ENCODE measurements at regions not wholly inside any gene's neighbourhood (a gene's known extent, or its start where the extent isn't known, plus 50 kb on each side); places are given as distances from the start of the nearest gene placed in this dataset.
A peak's percentile ranks its signal among the peaks of the same experiment; 100 is the strongest.

DNA sequence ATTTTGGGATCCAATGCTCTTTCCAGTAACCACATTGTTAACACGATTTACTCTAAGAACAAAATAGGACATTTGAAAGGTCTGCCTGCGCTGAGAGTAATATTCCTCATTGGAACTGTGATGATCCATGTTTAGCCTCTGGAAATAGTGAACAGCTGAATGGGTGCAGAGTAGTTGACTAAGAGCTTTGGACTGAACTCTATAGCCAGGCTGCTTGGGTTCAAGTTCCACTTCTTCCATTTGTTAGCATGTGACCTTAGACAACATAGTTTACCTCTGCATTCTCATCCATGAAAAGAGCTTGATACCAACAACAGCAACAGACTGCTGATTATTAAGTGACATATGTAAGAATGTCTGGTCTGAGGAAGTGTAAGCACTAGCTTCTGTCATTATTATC, 128.3 kb upstream of the MMADHC start:
- no peaks in the 10 kb centered on the region for H3K79me2 ChIP-seq (ENCODE audit: insufficient read depth, low read length)
- no peaks in the 10 kb centered on the region for H4K20me1 ChIP-seq (ENCODE audit: insufficient read depth, low read length, poor library complexity, severe bottlenecking)
- H3K4me3 ChIP-seq (ENCODE audit: low read length, poor library complexity, severe bottlenecking) = no peak overlapping the region
- no peaks in the 10 kb centered on the region for H3K9me2 ChIP-seq (replicated peaks; ENCODE audit: low read depth, low read length)
- no peaks in the 10 kb centered on the region for H3K27me3 ChIP-seq (ENCODE audit: insufficient read depth, low read length, poor library complexity, severe bottlenecking)
- H3K4me1 ChIP-seq (ENCODE audit: insufficient read depth, low read length, poor library complexity, severe bottlenecking) = no peaks in the 10 kb centered on the region
- no peak overlapping the region for H3K9ac ChIP-seq (ENCODE audit: low read depth, low read length, poor library complexity, severe bottlenecking)
- H3K9me3 ChIP-seq (ENCODE audit: insufficient read depth, low read depth, low read length) = no peaks in the 10 kb centered on the region
- TF ChIP-seq EZH2phosphoT487 (IDR thresholded peaks at IDR 0.05; ENCODE audit: borderline replicate concordance) = no peak
- TF ChIP-seq, protein P1, sequence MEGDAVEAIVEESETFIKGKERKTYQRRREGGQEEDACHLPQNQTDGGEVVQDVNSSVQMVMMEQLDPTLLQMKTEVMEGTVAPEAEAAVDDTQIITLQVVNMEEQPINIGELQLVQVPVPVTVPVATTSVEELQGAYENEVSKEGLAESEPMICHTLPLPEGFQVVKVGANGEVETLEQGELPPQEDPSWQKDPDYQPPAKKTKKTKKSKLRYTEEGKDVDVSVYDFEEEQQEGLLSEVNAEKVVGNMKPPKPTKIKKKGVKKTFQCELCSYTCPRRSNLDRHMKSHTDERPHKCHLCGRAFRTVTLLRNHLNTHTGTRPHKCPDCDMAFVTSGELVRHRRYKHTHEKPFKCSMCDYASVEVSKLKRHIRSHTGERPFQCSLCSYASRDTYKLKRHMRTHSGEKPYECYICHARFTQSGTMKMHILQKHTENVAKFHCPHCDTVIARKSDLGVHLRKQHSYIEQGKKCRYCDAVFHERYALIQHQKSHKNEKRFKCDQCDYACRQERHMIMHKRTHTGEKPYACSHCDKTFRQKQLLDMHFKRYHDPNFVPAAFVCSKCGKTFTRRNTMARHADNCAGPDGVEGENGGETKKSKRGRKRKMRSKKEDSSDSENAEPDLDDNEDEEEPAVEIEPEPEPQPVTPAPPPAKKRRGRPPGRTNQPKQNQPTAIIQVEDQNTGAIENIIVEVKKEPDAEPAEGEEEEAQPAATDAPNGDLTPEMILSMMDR (conservative IDR thresholded peaks at IDR 0.05; ENCODE audit: low read length) = no peak
- no peaks in the 10 kb centered on the region for H3F3A ChIP-seq (ENCODE audit: low read depth)
- no peak overlapping the region for H3K4me2 ChIP-seq (ENCODE audit: low read depth, low read length, poor library complexity, severe bottlenecking)
- no peaks in the 10 kb centered on the region for H3K36me3 ChIP-seq (ENCODE audit: insufficient read depth, low read length)
- H2AFZ ChIP-seq (ENCODE audit: low read length) = no peak overlapping the region

DNA sequence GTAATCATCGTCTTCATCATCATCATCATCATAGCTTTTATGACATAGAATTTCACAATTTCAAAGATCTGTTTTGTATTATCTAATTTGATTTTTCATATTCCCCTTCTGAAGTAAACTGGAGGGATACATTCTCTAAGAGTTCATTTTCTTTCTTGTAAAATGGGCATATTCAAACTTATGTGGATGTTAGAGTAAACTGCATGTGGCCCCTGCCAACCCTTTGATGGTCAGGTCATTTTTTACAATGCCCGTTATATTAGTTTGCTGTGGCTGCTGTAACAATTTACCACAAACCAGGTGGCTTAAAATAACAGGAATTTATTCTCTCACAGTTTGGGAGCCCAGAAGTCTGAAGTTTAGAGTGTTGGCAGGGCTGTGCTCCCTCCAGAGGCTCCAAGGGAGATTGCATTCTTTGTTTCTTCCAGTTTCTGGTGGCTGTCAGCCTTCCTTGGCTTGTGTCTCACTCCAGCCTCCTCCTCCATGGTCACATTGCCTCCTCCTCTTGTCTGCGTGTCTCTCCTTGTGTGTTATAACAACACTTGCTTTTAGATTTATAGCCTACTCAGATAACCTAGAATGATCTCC, 127.5 kb upstream of the MMADHC start:
- no peaks in the 10 kb centered on the region for H4K20me1 ChIP-seq (ENCODE audit: insufficient read depth, low read length, poor library complexity, severe bottlenecking)
- no peaks in the 10 kb centered on the region for H3K4me1 ChIP-seq (ENCODE audit: insufficient read depth, low read length, poor library complexity, severe bottlenecking)
- H3K27me3 ChIP-seq (ENCODE audit: insufficient read depth, low read length, poor library complexity, severe bottlenecking) = no peaks in the 10 kb centered on the region
- H3K9me3 ChIP-seq (ENCODE audit: insufficient read depth, low read depth, low read length) = no peaks in the 10 kb centered on the region
- no peak overlapping the region for H2AFZ ChIP-seq (ENCODE audit: low read length)
- H3K9me2 ChIP-seq (replicated peaks; ENCODE audit: low read depth, low read length) = no peaks in the 10 kb centered on the region
- H3K79me2 ChIP-seq (ENCODE audit: insufficient read depth, low read length) = no peaks in the 10 kb centered on the region
- TF ChIP-seq EZH2phosphoT487 (IDR thresholded peaks at IDR 0.05; ENCODE audit: borderline replicate concordance) = no peak
- TF ChIP-seq, protein P1 (conservative IDR thresholded peaks at IDR 0.05; ENCODE audit: low read length) = peak; percentile 72
- no peaks in the 10 kb centered on the region for H3F3A ChIP-seq (ENCODE audit: low read depth)
- no peak overlapping the region for H3K9ac ChIP-seq (ENCODE audit: low read depth, low read length, poor library complexity, severe bottlenecking)
- H3K4me3 ChIP-seq (ENCODE audit: low read length, poor library complexity, severe bottlenecking) = no peak overlapping the region
- no peak overlapping the region for H3K4me2 ChIP-seq (ENCODE audit: low read depth, low read length, poor library complexity, severe bottlenecking)
- H3K36me3 ChIP-seq (ENCODE audit: insufficient read depth, low read length) = no peaks in the 10 kb centered on the region

DNA sequence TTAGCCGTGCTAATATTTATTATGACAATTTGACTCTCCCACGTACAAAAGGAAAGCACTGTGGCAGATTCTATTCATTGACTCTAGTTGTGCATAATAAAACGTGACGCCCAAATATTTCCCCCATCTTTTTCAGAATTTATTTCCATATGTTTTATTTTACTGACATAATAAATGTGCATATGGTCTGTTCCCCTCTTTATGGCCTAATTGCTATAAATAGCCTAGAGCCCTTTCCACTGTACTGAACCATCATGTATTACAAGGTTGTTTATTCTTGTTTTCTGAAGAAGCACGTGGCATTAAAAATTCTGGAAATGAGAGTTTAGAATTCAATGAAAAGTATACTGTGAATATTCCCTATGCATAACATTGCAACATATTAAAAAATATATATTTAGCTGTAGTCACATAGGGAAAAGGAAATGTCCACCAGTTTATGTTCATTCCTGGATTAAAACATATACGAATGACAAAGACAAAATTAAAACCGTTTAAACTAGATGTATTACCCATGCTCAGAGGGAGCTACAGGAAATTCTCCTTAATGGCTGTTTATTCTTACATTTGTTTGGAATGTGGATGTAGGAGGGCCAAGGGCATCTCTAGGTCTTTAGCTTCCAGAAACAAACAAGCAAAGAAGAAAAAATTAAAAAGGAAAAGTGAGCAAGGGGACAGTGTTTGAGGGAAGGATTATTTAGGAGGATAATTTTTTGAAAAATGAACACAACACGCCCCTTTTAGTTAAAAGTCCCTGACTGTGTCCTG, 122.1 kb upstream of the MMADHC start:
- no peak overlapping the region for H3K4me3 ChIP-seq (ENCODE audit: low read length, poor library complexity, severe bottlenecking)
- H3K4me2 ChIP-seq (ENCODE audit: low read depth, low read length, poor library complexity, severe bottlenecking) = no peak overlapping the region
- no peak overlapping the region for H3K9ac ChIP-seq (ENCODE audit: low read depth, low read length, poor library complexity, severe bottlenecking)
- H3K4me1 ChIP-seq (ENCODE audit: insufficient read depth, low read length, poor library complexity, severe bottlenecking) = no peaks in the 10 kb centered on the region
- no peaks in the 10 kb centered on the region for H4K20me1 ChIP-seq (ENCODE audit: insufficient read depth, low read length, poor library complexity, severe bottlenecking)
- TF ChIP-seq, protein P1 (conservative IDR thresholded peaks at IDR 0.05; ENCODE audit: low read length) = no peak
- TF ChIP-seq EZH2phosphoT487 (IDR thresholded peaks at IDR 0.05; ENCODE audit: borderline replicate concordance) = no peak
- no peaks in the 10 kb centered on the region for H3K9me3 ChIP-seq (ENCODE audit: insufficient read depth, low read depth, low read length)
- no peaks in the 10 kb centered on the region for H3K36me3 ChIP-seq (ENCODE audit: insufficient read depth, low read length)
- no peaks in the 10 kb centered on the region for H3K79me2 ChIP-seq (ENCODE audit: insufficient read depth, low read length)
- no peaks in the 10 kb centered on the region for H3K9me2 ChIP-seq (replicated peaks; ENCODE audit: low read depth, low read length)
- H2AFZ ChIP-seq (ENCODE audit: low read length) = no peak overlapping the region
- H3K27me3 ChIP-seq (ENCODE audit: insufficient read depth, low read length, poor library complexity, severe bottlenecking) = no peaks in the 10 kb centered on the region
- no peaks in the 10 kb centered on the region for H3F3A ChIP-seq (ENCODE audit: low read depth)

Measured in Loucy (cell line).